Panc1 (cell line): ENCODE measurements at regions not wholly inside any gene's neighbourhood (a gene's known extent, or its start where the extent isn't known, plus 50 kb on each side); places are given as distances from the start of the nearest gene placed in this dataset.

Source experiments
- ATAC-seq: fragments of 200-7000 bp; cut with Tn5 transposase; 2 replicates; pipeline ENCODE4 v1.9.1; 2020; ENCODE audit warnings: mild to moderate bottlenecking, moderate library complexity
- BruUV-seq: library from RNA; stranded (reverse); fragments of 400-500 nt; replicated peaks from 2 replicates; lab custom pipeline; 2021; lab: Mats Ljungman, UMichigan
- CTCF ChIA-PET: fragments of 300-600 bp; sonication (Branson Sonifier 250); formaldehyde crosslinking; loops from one replicate; lab custom pipeline; 2022; ENCODE audit warnings: antibody characterized with exemption; lab: Charles Lee
- POLR2A ChIA-PET: fragments of 300-600 bp; sonication (Branson Sonifier 250); formaldehyde crosslinking; loops from one replicate; lab custom pipeline; 2022; ENCODE audit warnings: antibody characterized with exemption; lab: Charles Lee
- DNase-seq: peaks from one replicate; pipeline ENCODE4 v3.0.0-alpha.2; 2010; ENCODE audit warnings: low read depth, low spot score
- H3K27ac ChIP-seq: 2 replicates; pipeline ENCODE4 v1.5.1; 2011; ENCODE audit warnings: mild to moderate bottlenecking, low read length, inconsistent platforms
- H3K27me3 ChIP-seq: fragments of 200-500 bp; sonication (Bioruptor generic); 2 replicates; pipeline ENCODE4 v1.6.0; 2014; ENCODE audit warnings: low read length, inconsistent platforms; ENCODE audit not compliant: control insufficient read depth, insufficient read depth
- H3K36me3 ChIP-seq: fragments of 200-500 bp; sonication (Bioruptor generic); 2 replicates; pipeline ENCODE4 v1.5.1; 2014; ENCODE audit warnings: inconsistent platforms, mild to moderate bottlenecking, low read length, moderate library complexity; ENCODE audit not compliant: control insufficient read depth, insufficient read depth
- H3K4me1 ChIP-seq: 2 replicates; pipeline ENCODE4 v1.5.1; 2011; ENCODE audit warnings: inconsistent platforms, mild to moderate bottlenecking, low read length, moderate library complexity; ENCODE audit not compliant: control insufficient read depth, insufficient read depth
- H3K4me3 ChIP-seq, 2 experiments: 2 replicates each; pipeline ENCODE4 v1.5.1; 2011 to 2012; ENCODE audit warnings: low read depth in 2 of 2, low read length in 2 of 2, mild to moderate bottlenecking in 2 of 2, inconsistent platforms in 1 of 2, moderate library complexity in 1 of 2
- H3K9me3 ChIP-seq: fragments of 200-500 bp; sonication (Bioruptor generic); 2 replicates; pipeline ENCODE4 v1.5.1; 2014; ENCODE audit warnings: low read depth, mild to moderate bottlenecking, inconsistent platforms, low read length, moderate library complexity; ENCODE audit not compliant: control insufficient read depth, insufficient read depth
- CTCF ChIP-seq: fragments of 450-650 bp; IDR thresholded peaks from 2 replicates; pipeline ENCODE4 v1.5.1; 2017; ENCODE audit warnings: mild to moderate bottlenecking
- POLR2AphosphoS5 ChIP-seq: IDR thresholded peaks from 2 replicates; pipeline ENCODE4 v1.6.1; 2012; ENCODE audit warnings: mild to moderate bottlenecking, low read depth, low read length, moderate library complexity
- REST ChIP-seq, 2 experiments: IDR thresholded peaks; 2 replicates each; pipeline ENCODE4 v1.6.1; 2011 to 2012; ENCODE audit warnings: low read depth in 2 of 2, control low read depth in 1 of 2, low read length in 1 of 2, mild to moderate bottlenecking in 1 of 2, moderate library complexity in 1 of 2; ENCODE audit not compliant: insufficient read depth in 1 of 2
- SIN3A ChIP-seq: IDR thresholded peaks from 2 replicates; pipeline ENCODE4 v1.6.1; 2012; ENCODE audit warnings: low read depth, mild to moderate bottlenecking, low read length, moderate library complexity, borderline replicate concordance; ENCODE audit not compliant: insufficient read depth
- TCF7L2 ChIP-seq: IDR thresholded peaks from 2 replicates; pipeline ENCODE4 v1.6.1; 2011; ENCODE audit warnings: mild to moderate bottlenecking, low read depth, low read length, inconsistent platforms
- in situ Hi-C: cut with HindIII; loops from 2 replicates; pipeline ENCODE4 v1.10.0; 2016; ENCODE audit warnings: low sequenced_read_pairs, low pct_unique_long_range_greater_than_20kb
- intact Hi-C: fragments of 100-400 bp; cut with micrococcal nuclease; formaldehyde crosslinking; loops from one replicate; pipeline ENCODE4 v1.10.0; 2022; ENCODE audit not compliant: unreplicated experiment

GRCh38 chr12:30824311-30824710 is 69.6 kb upstream of the CAPRIN2 start:
- intact Hi-C loops (no loop called here), in situ Hi-C loops (no loop called here)
- no peaks in the 10 kb centered on the region for H3K9me3 ChIP-seq
- no peaks in the 10 kb centered on the region for H3K36me3 ChIP-seq
- peaks cover 10% of the 10 kb centered on the region for H3K4me1 ChIP-seq
- H3K27me3 ChIP-seq, result no peaks in the 10 kb centered on the region; the same call in 1 of the 2 replicates
- POLR2A ChIA-PET, result no interaction called here
- H3K27ac ChIP-seq, result no peak overlapping the region
- H3K4me3 ChIP-seq, result no peak overlapping the region
- TF ChIP-seq TCF7L2 (no peak), CTCF (no peak)
- CTCF ChIA-PET, result no interaction called here
- no TSS peak for BruUV-seq
- no peak for ATAC-seq
- no peak for DNase-seq

GRCh38 chr12:30823764-30824163 is 69.0 kb upstream of the CAPRIN2 start:
- intact Hi-C loops (no loop called here), in situ Hi-C loops (no loop called here)
- no TSS peak for BruUV-seq
- ChIA-PET CTCF (interaction anchor here (0.6 kb wide), 2 partner anchors 9 to 294 kb away, joined by 5 to 8 read pairs; no protein-coding TSS in a partner anchor), POLR2A (no interaction called here)
- Histone ChIP-seq H3K27me3 (no peaks in the 10 kb centered on the region; the same call in 1 of the 2 replicates), H3K36me3 (no peaks in the 10 kb centered on the region), H3K4me1 (peaks cover 10% of the 10 kb centered on the region), H3K4me3 (no peak overlapping the region), H3K9me3 (no peaks in the 10 kb centered on the region), H3K27ac (no peak overlapping the region)
- DNase-seq (no peak), ATAC-seq (no peak)
- TF ChIP-seq SIN3A, result no peak

GRCh38 chr12:30823156-30823699 is 68.5 kb upstream of the CAPRIN2 start:
- intact Hi-C loops, result no loop called here
- DNase-seq (no peak), ATAC-seq (peak; percentile 84)
- Histone ChIP-seq H3K27me3 (no peaks in the 10 kb centered on the region; the same call in 1 of the 2 replicates), H3K4me1 (peaks cover 10% of the 10 kb centered on the region), H3K27ac (no peak overlapping the region; the same call in 1 of the 2 replicates), H3K9me3 (no peaks in the 10 kb centered on the region), H3K4me3 (peak overlapping the region; percentile 48 to 67), H3K36me3 (no peaks in the 10 kb centered on the region)
- BruUV-seq, result no TSS peak
- POLR2A ChIA-PET, result no interaction called here
- in situ Hi-C loops, result no loop called here
- no peak; the same call in 1 of the 2 replicates for TF ChIP-seq CTCF
- no peak for TF ChIP-seq TCF7L2
- no peak for TF ChIP-seq POLR2AphosphoS5
- peak; percentile 0; the same call in 1 of the 2 replicates for TF ChIP-seq SIN3A
- TF ChIP-seq REST (IDR thresholded peaks at IDR 0.05; ENCODE audit: insufficient read depth in 1 of 2, low read depth in 2 of 2, low read length in 1 of 2), result no peak
- CTCF ChIA-PET, result interaction anchor here (0.6 to 1.3 kb wide), 3 partner anchors 9 to 294 kb away, joined by 3 to 8 read pairs (median 5); no protein-coding TSS in a partner anchor
